Aorta (tissue), 5 donors: ENCODE measurements at regions not wholly inside any gene's neighbourhood (a gene's known extent, or its start where the extent isn't known, plus 50 kb on each side); places are given as distances from the start of the nearest gene placed in this dataset.

ENCODE experiments used
- ATAC-seq: fragments of 200-7000 bp; cut with Tn5 transposase; one replicate; pipeline ENCODE4 v1.9.1; 2022; ENCODE audit warnings: moderate library complexity; ENCODE audit not compliant: low FRiP score
- DNase-seq, 2 donors: peaks; one replicate each; pipeline ENCODE4 v3.0.0-alpha.2; 2020
- H3K27ac ChIP-seq, 2 donors: one replicate each; pipeline ENCODE4 v1.5.1; 2013; ENCODE audit warnings: low read length in 2 of 2, mild to moderate bottlenecking in 2 of 2, moderate library complexity in 2 of 2, control low read depth in 1 of 2, inconsistent platforms in 1 of 2, low read depth in 1 of 2
- H3K27me3 ChIP-seq, 2 donors: one replicate each; pipeline ENCODE4 v1.6.1; 2013; ENCODE audit warnings: control low read depth in 1 of 2, low read length in 1 of 2, mild to moderate bottlenecking in 1 of 2, moderate library complexity in 1 of 2; ENCODE audit not compliant: insufficient read depth in 2 of 2, control insufficient read depth in 1 of 2
- H3K36me3 ChIP-seq, 2 donors: one replicate each; pipeline ENCODE4 v1.6.1; 2013; ENCODE audit warnings: control low read depth in 1 of 2, low read length in 1 of 2, mild to moderate bottlenecking in 1 of 2; ENCODE audit not compliant: insufficient read depth in 2 of 2, control insufficient read depth in 1 of 2
- H3K4me1 ChIP-seq, 2 donors: one replicate each; pipeline ENCODE4 v1.6.1; 2013; ENCODE audit warnings: low read length in 2 of 2, control low read depth in 1 of 2, mild to moderate bottlenecking in 1 of 2, moderate library complexity in 1 of 2; ENCODE audit not compliant: insufficient read depth in 2 of 2, control insufficient read depth in 1 of 2
- H3K4me3 ChIP-seq, 2 donors: one replicate each; pipeline ENCODE4 v1.5.1; 2013; ENCODE audit warnings: low read length in 2 of 2, control low read depth in 1 of 2, mild to moderate bottlenecking in 1 of 2
- H3K9me3 ChIP-seq: one replicate; pipeline ENCODE4 v1.6.1; 2013; ENCODE audit warnings: mild to moderate bottlenecking, low read length; ENCODE audit not compliant: control insufficient read depth
- WGBS, 2 donors: extraction: QIAGEN DNeasy Blood & Tissue Kit; methylation state at CpG; one replicate each; pipeline ENCODE4 v1.1.7; 2013; 5-methylcytosine and 5-hydroxymethylcytosine counted together
- intact Hi-C, 2 donors: fragments of 100-400 bp; cut with DNase I; formaldehyde crosslinking; loops; one replicate each; pipeline versions ENCODE4 v1.14.2 to v1.15.0; 2022
- donor health status: healthy with polysubstance abuse.
- donor health status: Bipolar disorder and iron deficiency.
- donor health status: DM: no; HTN: no; CAD: no.
- donor health status: DM: no; HTN: no; CAD: no.
- donor health status: DM: yes; HTN: yes; CAD: no.

DNA sequence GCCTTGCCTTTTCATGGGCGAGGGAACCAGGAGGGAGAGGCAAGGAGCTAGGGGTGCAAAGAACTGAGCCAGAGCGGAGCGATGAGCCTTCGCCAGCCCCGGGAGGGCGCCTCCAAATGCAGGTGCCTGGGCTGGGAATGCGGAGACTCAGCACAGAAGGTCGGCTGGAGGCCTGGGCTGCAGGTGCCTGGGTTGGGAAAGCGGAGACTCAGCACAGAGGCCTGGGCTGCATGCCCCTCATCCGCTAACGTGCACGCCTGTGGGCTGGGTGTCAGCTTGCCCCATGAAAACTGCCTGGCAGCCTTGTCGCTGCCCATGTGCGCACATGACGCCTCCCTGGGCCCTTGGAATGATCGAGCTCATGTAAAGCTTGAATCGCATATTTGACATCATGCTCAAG lies 51.8 kb downstream of the POM121L12 start:
- H3K9me3 ChIP-seq: no peaks in the 10 kb centered on the region
- ATAC-seq: no peak
- WGBS, 2 donors: 90 to 96% methylated on average over 14 to 17 of the region's 17 CpGs
- H3K4me1 ChIP-seq: no peaks in the 10 kb centered on the region
- H3K27me3 ChIP-seq: no peaks in the 10 kb centered on the region
- H3K36me3 ChIP-seq: no peaks in the 10 kb centered on the region
- no peak for DNase-seq
- intact Hi-C loops: no loop called here
- H3K4me3 ChIP-seq: no peak overlapping the region
- H3K27ac ChIP-seq: no peak overlapping the region

DNA sequence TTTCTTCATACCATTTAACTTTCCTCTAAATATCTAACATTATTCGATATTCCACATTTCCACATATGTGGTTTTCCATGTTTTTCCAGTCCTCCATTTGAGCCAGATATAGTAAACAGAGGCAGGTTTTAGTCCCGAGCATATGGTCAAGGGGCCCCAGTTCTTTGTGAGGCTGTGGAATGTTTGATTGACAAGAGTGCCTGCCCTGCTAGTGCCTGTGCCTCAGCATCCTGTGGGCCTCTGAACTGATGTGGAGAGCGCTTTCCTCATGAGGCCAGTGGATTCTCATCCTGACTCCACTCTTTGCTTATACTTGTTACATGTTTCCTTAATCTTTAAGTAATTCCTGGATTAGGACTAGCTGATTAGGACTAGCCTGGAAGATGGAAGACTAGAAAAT lies 58.8 kb downstream of the POM121L12 start:
- intact Hi-C loops: no loop called here
- Histone ChIP-seq H3K9me3 (no peaks in the 10 kb centered on the region), H3K4me3 (no peak overlapping the region), H3K27me3 (no peaks in the 10 kb centered on the region), H3K36me3 (no peaks in the 10 kb centered on the region), H3K27ac (no peak overlapping the region), H3K4me1 (no peaks in the 10 kb centered on the region)
- WGBS, 2 donors: 71 to 80% methylated on average over 3 of the region's 3 CpGs
- no peak for ATAC-seq
- DNase-seq: no peak

DNA sequence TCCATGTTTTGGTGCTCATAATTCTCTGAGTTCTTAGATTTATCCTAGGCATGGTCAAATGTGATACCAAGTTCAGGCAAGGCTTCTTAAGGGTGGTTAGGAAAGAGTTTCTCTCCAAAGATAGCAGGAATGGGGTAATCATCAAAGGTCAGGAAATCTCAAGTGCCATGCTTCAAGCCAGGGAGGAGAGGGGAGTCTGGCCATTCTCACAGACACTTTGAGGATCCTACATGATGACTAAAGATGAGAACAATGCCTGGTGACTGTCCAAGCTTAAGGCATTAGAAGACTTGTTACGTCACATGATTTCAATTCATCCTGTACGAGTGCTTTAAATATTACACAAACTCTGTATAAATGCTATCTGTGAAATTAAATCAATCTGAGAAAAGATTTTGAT lies 59.4 kb downstream of the POM121L12 start:
- H3K27ac ChIP-seq: no peak overlapping the region
- DNase-seq (no peak), ATAC-seq (no peak)
- H3K36me3 ChIP-seq: no peaks in the 10 kb centered on the region
- H3K9me3 ChIP-seq: no peaks in the 10 kb centered on the region
- H3K27me3 ChIP-seq: no peaks in the 10 kb centered on the region
- intact Hi-C loops: no loop called here
- 91 to 96% methylated on average over 2 of the region's 2 CpGs for WGBS, 2 donors
- H3K4me1 ChIP-seq: no peaks in the 10 kb centered on the region
- no peak overlapping the region for H3K4me3 ChIP-seq

DNA sequence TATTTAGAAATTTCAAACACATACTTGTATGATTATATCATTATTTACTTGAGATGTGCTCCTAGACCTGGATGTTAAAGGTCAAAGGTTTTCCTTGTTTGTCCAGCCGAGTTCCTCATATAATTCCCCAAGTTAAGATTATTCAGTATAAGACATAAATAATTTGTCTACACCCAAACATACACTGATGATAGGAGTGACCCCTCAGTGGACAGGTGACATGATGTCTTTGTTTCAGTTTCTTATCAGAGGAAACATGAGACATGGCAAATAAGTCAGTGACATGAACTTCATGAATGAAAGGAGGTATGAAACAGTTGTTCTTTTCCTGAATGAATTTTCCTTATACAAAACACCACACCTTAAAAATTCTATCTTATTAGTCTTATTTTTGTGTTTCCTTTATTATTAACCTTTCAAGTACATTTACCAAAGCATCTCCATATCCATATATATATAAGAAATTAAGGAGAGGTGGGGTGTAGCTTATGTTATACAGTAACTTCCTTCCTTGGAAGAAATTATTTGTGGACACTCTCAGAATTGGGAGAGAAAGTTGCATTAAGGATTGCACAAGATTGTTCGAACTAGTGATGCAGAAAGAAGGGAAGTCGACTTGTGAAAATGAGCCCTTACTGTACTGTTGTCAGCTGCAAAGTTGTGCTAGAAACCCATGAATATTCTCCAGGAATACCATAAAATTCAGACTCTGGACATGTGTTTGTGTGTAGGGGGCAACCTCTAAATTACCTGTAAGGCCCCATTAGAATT lies 60.5 kb downstream of the POM121L12 start:
- no peaks in the 10 kb centered on the region for H3K9me3 ChIP-seq
- H3K36me3 ChIP-seq: no peaks in the 10 kb centered on the region
- no peaks in the 10 kb centered on the region for H3K4me1 ChIP-seq
- intact Hi-C loops: no loop called here
- 57 to 76% methylated on average over 3 of the region's 3 CpGs for WGBS, 2 donors
- no peak overlapping the region for H3K4me3 ChIP-seq
- no peak for ATAC-seq
- DNase-seq: no peak
- no peaks in the 10 kb centered on the region for H3K27me3 ChIP-seq
- H3K27ac ChIP-seq: no peak overlapping the region

DNA sequence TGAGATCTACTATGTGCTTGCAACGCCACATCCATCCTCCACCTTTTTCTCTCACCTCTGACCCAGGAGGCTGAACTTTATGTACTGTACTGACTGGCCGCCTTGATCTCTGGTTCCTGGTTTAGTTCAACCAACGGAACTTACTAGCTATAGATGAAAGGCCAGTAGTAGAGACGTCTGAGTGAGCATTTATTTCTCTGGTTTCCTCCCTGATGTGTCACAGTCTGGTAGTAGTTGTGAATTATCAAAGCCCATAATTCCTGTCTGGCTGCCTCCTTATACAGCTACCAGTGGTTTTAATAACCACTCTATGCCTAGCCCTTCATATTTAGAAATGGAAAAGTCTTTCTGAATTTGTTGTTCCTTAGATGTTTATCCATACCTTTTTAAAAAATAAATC lies 64.7 kb downstream of the POM121L12 start:
- WGBS, 2 donors: 79 to 81% methylated on average over 4 of the region's 4 CpGs
- DNase-seq (no peak), ATAC-seq (no peak)
- H3K27ac ChIP-seq: no peak overlapping the region
- no peaks in the 10 kb centered on the region for H3K9me3 ChIP-seq
- no peaks in the 10 kb centered on the region for H3K36me3 ChIP-seq
- H3K4me3 ChIP-seq: no peak overlapping the region
- H3K27me3 ChIP-seq: no peaks in the 10 kb centered on the region
- H3K4me1 ChIP-seq: no peaks in the 10 kb centered on the region
- intact Hi-C loops: no loop called here

DNA sequence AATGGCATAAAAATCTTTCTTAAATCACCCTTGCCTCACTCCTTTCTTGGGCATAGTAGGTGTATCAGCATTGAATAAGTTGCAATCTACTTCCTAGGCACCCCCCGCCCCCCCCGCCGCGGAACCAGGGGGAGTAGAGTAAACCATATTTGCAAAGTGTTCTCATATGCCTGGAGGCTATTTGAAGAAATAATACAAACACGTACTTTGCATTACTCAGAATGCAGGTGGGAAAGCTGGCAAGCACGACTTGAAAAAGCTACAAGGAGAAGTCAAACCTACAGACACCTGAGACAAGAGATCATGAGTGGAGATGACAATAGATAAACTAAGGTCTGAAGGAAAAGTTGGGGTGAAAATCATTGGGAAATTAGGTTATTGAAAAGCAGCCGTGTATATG lies 65.6 kb downstream of the POM121L12 start:
- H3K36me3 ChIP-seq: no peaks in the 10 kb centered on the region
- DNase-seq: no peak
- 78 to 87% methylated on average over 7 of the region's 7 CpGs for WGBS, 2 donors
- no peak overlapping the region for H3K27ac ChIP-seq
- H3K4me3 ChIP-seq: no peak overlapping the region
- no peaks in the 10 kb centered on the region for H3K27me3 ChIP-seq
- intact Hi-C loops: no loop called here
- H3K4me1 ChIP-seq: no peaks in the 10 kb centered on the region
- ATAC-seq: no peak
- no peaks in the 10 kb centered on the region for H3K9me3 ChIP-seq

DNA sequence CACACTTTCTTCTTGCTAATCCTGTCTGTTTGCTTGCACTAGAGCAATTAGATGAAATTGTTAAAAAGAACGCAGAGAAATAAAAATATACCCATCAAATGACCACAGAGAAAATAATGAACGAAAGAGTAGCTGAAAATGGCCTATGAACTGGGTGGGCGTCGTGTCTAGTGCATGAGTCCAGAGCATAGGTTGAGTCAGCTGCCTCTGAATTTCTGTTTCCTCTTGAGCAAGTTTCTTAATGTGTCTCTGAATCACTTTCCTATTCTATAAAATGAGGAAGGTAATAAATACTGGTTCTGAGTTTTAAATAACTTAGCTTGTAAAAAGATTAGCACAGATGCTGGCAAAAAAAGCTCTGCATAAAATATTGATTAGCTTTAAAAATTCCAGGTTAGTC lies 75.0 kb downstream of the POM121L12 start:
- intact Hi-C loops: no loop called here
- Histone ChIP-seq H3K27me3 (no peaks in the 10 kb centered on the region), H3K4me1 (peaks cover 2 to 3% of the 10 kb centered on the region in 2 donors), H3K27ac (no peak overlapping the region), H3K4me3 (no peak overlapping the region), H3K36me3 (no peaks in the 10 kb centered on the region), H3K9me3 (no peaks in the 10 kb centered on the region)
- DNase-seq (no peak), ATAC-seq (no peak)
- 79 to 89% methylated on average over 4 of the region's 4 CpGs for WGBS, 2 donors

DNA sequence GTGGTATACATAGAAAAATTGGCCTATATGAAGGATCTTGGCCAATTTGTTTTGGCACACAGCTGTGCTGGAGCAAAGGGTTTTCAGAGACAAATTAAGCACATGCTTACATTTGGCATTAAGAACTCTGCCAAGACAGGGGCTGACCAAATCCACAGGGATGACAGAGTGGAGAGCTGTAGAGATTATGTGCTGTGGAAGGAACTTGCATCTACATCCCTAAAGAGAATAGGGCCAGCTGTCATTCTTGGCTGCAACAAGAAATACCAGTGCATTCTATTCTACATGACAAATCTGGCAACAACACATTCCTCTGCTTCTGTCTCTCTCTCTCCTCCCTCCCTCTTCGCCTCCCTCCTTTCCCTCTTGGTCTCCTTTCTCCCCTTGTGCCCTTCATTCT lies 75.6 kb downstream of the POM121L12 start:
- H3K9me3 ChIP-seq: no peaks in the 10 kb centered on the region
- ATAC-seq (no peak), DNase-seq (no peak)
- intact Hi-C loops: no loop called here
- WGBS, 2 donors: 13 to 24% methylated on average over 1 of the region's 1 CpG
- no peak overlapping the region for H3K4me3 ChIP-seq
- H3K36me3 ChIP-seq: no peaks in the 10 kb centered on the region
- no peak overlapping the region for H3K27ac ChIP-seq
- peaks cover 2 to 3% of the 10 kb centered on the region in 2 donors for H3K4me1 ChIP-seq
- no peaks in the 10 kb centered on the region for H3K27me3 ChIP-seq

DNA sequence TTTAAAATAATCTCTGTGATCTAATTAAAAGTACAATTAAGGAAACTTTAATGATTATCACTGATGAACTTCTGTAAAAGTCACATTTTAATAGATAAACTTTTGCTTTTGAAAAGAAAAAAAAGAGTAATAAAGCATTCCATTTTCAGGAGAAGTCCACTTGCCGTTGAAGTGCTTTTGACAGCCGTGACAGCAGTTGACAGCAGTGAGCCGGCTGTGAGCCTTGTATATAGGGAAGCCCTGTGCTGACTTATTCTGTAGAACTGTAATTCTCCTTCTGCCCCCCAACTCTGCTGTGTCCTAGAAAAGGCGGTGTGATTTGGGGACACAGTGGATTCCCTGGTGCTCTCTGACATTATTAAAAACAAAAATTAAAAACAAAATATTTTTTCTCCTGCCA lies 78.0 kb downstream of the POM121L12 start:
- H3K4me1 ChIP-seq: peaks cover 2 to 3% of the 10 kb centered on the region in 2 donors
- no peak overlapping the region for H3K27ac ChIP-seq
- intact Hi-C loops: no loop called here
- no peaks in the 10 kb centered on the region for H3K9me3 ChIP-seq
- ATAC-seq (no peak), DNase-seq (no peak)
- WGBS, 2 donors: 91 to 93% methylated on average over 4 of the region's 4 CpGs
- no peak overlapping the region for H3K4me3 ChIP-seq
- H3K27me3 ChIP-seq: no peaks in the 10 kb centered on the region
- H3K36me3 ChIP-seq: no peaks in the 10 kb centered on the region
